BLaER1 treated with 17β-estradiol and CSF1 and Interleukin-3, amounts not matched to agents 10 nM and 100 nM (cell line): ENCODE measurements at regions not wholly inside any gene's neighbourhood (a gene's known extent, or its start where the extent isn't known, plus 50 kb on each side); places are given as distances from the start of the nearest gene placed in this dataset.

Experiments used
- H3K27ac ChIP-seq, 11 experiments: shearing (Covaris generic); formaldehyde crosslinking; 2 replicates each; pipeline ENCODE4 v1.8.1; 2022
- H3K27me3 ChIP-seq, 11 experiments: shearing (Covaris generic); formaldehyde crosslinking; 2 replicates each; pipeline ENCODE4 v1.8.1; 2022
- H3K36me3 ChIP-seq, 11 experiments: shearing (Covaris generic); formaldehyde crosslinking; 2 replicates each; pipeline ENCODE4 v1.8.1; 2022
- H3K4me1 ChIP-seq, 10 experiments: shearing (Covaris generic); formaldehyde crosslinking; 2 replicates each; pipeline ENCODE4 v1.8.1; 2022
- H3K4me2 ChIP-seq, 11 experiments: shearing (Covaris generic); formaldehyde crosslinking; 2 replicates each; pipeline ENCODE4 v1.8.1; 2022
- H3K4me3 ChIP-seq, 10 experiments: shearing (Covaris generic); formaldehyde crosslinking; 2 replicates each; pipeline ENCODE4 v1.8.1; 2022
- H3K9ac ChIP-seq, 11 experiments: shearing (Covaris generic); formaldehyde crosslinking; 2 replicates each; pipeline ENCODE4 v1.8.1; 2022
- H3K9me3 ChIP-seq, 11 experiments: shearing (Covaris generic); formaldehyde crosslinking; replicated peaks in 1 of 11; 2 replicates each; pipeline ENCODE4 v1.8.1; 2022
- H4K20me1 ChIP-seq, 11 experiments: shearing (Covaris generic); formaldehyde crosslinking; 2 replicates each; pipeline ENCODE4 v1.8.1; 2022
- Cebpa-rat ChIP-seq, 11 experiments: shearing (Covaris generic); IDR thresholded peaks; 2 replicates each; pipeline ENCODE4 v1.8.1; 2022

DNA sequence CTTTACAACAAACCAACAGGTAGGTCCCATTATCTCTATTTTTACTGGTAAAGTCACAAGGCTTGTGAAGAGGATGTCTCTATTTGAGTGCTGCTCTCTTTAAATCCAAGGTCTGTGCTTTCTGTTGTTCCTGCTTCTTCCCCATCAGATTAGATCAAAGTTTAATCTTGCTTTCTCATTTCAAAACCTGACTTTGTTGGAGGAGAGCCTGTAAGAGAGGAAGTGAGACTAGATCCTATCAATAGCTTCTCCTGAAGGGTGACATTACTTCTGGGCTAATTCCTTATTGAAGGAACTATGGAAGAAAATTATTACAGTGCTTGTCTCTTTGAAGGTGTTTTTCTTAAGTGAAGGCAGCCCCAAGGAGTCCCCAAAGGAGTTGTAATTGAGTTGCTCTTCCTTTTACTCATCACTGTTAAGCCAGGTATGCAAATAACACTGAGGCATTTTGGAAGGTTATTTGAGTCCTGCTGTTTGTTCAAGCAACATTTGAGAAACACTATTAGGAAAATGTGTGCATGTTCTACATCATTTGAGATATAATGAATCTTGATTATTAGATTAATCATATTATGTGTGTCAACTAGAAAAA, 146.2 kb upstream of the MBL2 start:
- Histone ChIP-seq H3K27me3 (no peaks in the 10 kb centered on the region), H3K27ac (no peak overlapping the region), H3K4me1 (no peaks in the 10 kb centered on the region), H3K4me3 (no peak overlapping the region), H3K4me2 (no peak overlapping the region), H3K9ac (no peak overlapping the region), H3K36me3 (no peaks in the 10 kb centered on the region), H4K20me1 (no peaks in the 10 kb centered on the region), H3K9me3 (no peaks in the 10 kb centered on the region)
- no peak for TF ChIP-seq Cebpa-rat (IDR thresholded peaks at IDR 0.05)

DNA sequence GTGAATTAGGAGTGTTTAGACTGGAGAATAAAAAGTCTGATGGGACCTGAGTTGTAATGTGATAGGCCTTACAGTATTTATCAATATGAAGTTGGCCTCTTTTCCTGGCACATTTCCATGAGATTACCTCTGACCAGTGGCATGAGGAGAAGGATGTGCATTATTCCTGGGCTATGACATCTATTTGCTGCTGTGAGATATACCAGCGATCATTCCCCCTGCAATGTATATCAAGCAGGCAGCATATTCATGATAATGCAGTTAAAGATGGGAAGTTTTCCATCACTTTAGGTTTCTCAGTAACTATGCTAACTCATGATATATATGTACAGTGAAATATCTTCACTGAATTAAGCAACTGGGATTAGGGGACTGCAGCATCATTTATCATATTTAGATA, 142.8 kb upstream of the MBL2 start:
- no peaks in the 10 kb centered on the region for H3K27me3 ChIP-seq
- H4K20me1 ChIP-seq = no peaks in the 10 kb centered on the region
- no peak for TF ChIP-seq Cebpa-rat (IDR thresholded peaks at IDR 0.05)

DNA sequence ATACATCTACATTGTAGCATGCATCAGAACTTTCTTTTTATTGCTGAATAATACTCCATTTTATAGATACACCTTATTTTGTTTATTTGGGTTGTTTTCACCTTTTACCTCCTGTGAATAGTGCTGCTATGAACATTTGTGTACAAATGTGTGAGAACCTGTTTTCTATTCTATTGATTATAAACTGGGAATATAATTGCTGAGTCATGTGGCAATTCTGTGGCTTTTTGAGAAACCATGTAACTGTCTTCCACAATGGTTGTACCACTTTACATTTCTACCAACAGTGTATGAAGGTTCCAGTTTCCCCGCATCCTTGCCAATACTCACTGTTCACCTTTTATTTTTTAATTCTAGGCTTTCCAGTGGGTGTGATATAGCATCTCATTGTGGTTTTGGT, 138.6 kb upstream of the MBL2 start:
- no peaks in the 10 kb centered on the region for H3K4me1 ChIP-seq
- H4K20me1 ChIP-seq = no peaks in the 10 kb centered on the region
- no peak for TF ChIP-seq Cebpa-rat (IDR thresholded peaks at IDR 0.05)
- no peaks in the 10 kb centered on the region for H3K9me3 ChIP-seq
- H3K4me3 ChIP-seq = no peak overlapping the region
- no peaks in the 10 kb centered on the region for H3K36me3 ChIP-seq
- no peak overlapping the region for H3K4me2 ChIP-seq
- no peaks in the 10 kb centered on the region for H3K27me3 ChIP-seq
- H3K27ac ChIP-seq = no peak overlapping the region
- no peak overlapping the region for H3K9ac ChIP-seq

More for the DNA sequence above, 142.8 kb upstream of the MBL2 start:
- Histone ChIP-seq H3K27ac (no peak overlapping the region), H3K9ac (no peak overlapping the region), H3K4me3 (no peak overlapping the region), H3K36me3 (no peaks in the 10 kb centered on the region), H3K4me1 (no peaks in the 10 kb centered on the region), H3K9me3 (no peaks in the 10 kb centered on the region), H3K4me2 (no peak overlapping the region)

DNA sequence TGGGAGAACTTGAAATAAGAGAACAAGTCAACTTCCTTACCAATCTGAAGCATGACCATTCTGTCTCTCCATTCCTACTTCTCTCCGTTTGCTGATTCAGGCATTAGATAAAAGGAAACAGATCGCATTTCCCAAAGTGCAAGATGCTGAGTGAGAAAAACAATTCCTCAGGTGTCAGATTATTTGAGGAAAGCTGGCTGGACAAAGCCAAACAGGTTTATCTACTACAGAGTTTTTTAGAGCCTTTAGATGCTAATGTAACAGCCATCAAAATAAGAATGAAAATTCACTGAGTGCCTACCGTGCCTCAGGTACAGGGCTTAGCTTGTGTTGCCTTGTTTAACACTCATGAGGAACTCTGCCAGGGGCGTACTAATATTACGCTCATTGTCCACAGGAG, 135.9 kb upstream of the MBL2 start:
- no peak overlapping the region for H3K4me3 ChIP-seq
- no peaks in the 10 kb centered on the region for H3K9me3 ChIP-seq
- no peak overlapping the region for H3K4me2 ChIP-seq
- no peaks in the 10 kb centered on the region for H3K27me3 ChIP-seq
- no peaks in the 10 kb centered on the region for H4K20me1 ChIP-seq
- H3K4me1 ChIP-seq = no peaks in the 10 kb centered on the region
- no peak overlapping the region for H3K9ac ChIP-seq
- TF ChIP-seq Cebpa-rat (IDR thresholded peaks at IDR 0.05) = no peak
- no peak overlapping the region for H3K27ac ChIP-seq
- no peaks in the 10 kb centered on the region for H3K36me3 ChIP-seq

DNA sequence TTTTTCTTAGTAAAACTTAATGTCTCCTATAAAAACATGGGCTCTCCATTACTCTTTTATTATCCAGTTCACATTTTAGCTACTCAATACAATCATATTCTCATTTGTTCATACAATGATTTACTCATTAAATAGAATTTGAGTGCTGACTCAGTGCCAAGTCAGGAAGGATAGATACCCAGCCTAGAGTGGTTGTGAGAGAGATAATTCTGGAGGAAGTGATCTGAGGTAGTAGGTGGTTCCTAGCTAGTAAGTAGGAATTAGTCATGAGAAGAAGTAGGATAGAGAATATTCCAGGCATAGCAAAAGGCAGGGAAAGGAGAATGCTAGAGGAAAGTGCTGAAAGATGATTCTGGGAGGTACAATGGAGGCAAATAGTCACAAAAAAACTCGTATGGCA, 133.5 kb upstream of the MBL2 start:
- Histone ChIP-seq H3K4me2 (no peak overlapping the region), H3K27me3 (no peaks in the 10 kb centered on the region), H3K36me3 (no peaks in the 10 kb centered on the region), H3K9me3 (no peaks in the 10 kb centered on the region), H3K9ac (no peak overlapping the region), H4K20me1 (no peaks in the 10 kb centered on the region), H3K27ac (no peak overlapping the region), H3K4me3 (no peak overlapping the region), H3K4me1 (no peaks in the 10 kb centered on the region)
- TF ChIP-seq Cebpa-rat (IDR thresholded peaks at IDR 0.05) = no peak

DNA sequence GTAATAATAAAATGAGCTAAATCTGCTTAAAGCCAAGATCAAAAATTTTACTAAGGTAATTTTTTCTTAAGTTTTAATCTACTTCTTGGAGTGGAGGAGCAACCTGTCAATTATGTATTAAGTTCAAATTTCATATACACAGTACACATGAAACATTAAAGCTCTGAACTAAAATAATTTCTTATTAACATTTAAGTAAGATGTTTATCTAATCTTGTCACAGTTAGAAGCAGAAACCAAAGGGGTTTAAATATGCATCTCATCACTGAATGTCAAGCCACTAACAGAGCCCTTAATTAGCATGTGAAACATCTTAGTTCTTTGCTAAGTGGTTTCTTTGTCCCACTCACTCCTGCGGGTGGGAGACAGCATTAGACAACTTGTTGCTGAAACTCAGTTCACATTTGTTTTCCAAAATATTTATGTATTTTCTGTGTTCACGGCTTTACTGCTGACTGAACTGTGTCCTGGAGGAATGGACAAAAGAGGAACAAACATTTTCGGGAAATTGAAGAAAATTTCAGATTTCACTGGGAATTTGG, 130.9 kb upstream of the MBL2 start:
- Histone ChIP-seq H3K9ac (no peak overlapping the region), H3K4me1 (no peaks in the 10 kb centered on the region), H3K27me3 (no peaks in the 10 kb centered on the region), H3K36me3 (no peaks in the 10 kb centered on the region), H3K27ac (no peak overlapping the region), H3K4me2 (no peak overlapping the region), H3K4me3 (no peak overlapping the region), H3K9me3 (no peaks in the 10 kb centered on the region), H4K20me1 (no peaks in the 10 kb centered on the region)
- TF ChIP-seq Cebpa-rat (IDR thresholded peaks at IDR 0.05) = no peak

DNA sequence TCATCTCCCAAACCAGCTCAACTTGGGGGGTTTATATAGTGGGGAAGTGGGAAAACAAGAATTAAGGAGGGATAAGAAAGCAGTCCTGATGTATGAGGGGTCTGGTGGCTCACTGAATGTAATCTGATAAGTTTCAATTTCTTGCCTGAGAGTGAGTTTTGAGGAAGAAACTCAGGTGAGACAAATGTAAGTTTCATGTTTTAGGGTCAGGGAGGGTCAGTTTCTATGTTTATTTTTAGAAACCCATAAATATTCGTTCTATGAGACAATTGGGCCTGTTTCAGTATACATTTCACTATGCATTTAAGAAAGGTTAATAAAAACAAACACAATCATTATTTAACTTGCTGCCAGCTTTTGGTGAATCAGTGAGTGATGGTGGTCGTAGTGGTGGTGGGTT, 128.0 kb upstream of the MBL2 start:
- Histone ChIP-seq H3K27ac (no peak overlapping the region), H3K4me2 (no peak overlapping the region), H3K9ac (no peak overlapping the region), H3K27me3 (no peaks in the 10 kb centered on the region), H3K36me3 (no peaks in the 10 kb centered on the region), H4K20me1 (no peaks in the 10 kb centered on the region), H3K4me1 (no peaks in the 10 kb centered on the region), H3K9me3 (no peaks in the 10 kb centered on the region), H3K4me3 (no peak overlapping the region)
- TF ChIP-seq Cebpa-rat (IDR thresholded peaks at IDR 0.05) = no peak

DNA sequence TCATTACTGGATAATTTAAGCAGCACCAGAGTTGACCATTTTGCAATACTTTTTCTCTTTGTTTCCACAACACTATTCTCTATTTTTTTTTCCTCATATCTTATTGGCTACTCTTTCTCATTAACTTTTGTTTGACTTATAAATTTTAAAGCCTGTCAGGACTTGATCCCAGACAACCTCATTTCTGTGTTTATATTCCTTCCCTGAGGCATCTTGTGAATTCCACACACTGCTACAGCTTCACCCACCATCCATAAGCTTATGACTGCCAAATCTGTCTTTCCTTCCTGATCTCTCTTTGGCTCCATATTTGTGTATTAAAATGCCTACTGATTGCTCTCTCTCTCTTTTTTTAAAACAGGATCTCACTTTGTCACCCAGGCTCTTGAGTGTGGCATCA, 124.6 kb upstream of the MBL2 start:
- Histone ChIP-seq H4K20me1 (no peaks in the 10 kb centered on the region), H3K36me3 (no peaks in the 10 kb centered on the region), H3K4me2 (no peak overlapping the region), H3K4me1 (no peaks in the 10 kb centered on the region), H3K9ac (no peak overlapping the region), H3K27me3 (no peaks in the 10 kb centered on the region), H3K27ac (no peak overlapping the region), H3K4me3 (no peak overlapping the region), H3K9me3 (no peaks in the 10 kb centered on the region)
- TF ChIP-seq Cebpa-rat (IDR thresholded peaks at IDR 0.05) = no peak

DNA sequence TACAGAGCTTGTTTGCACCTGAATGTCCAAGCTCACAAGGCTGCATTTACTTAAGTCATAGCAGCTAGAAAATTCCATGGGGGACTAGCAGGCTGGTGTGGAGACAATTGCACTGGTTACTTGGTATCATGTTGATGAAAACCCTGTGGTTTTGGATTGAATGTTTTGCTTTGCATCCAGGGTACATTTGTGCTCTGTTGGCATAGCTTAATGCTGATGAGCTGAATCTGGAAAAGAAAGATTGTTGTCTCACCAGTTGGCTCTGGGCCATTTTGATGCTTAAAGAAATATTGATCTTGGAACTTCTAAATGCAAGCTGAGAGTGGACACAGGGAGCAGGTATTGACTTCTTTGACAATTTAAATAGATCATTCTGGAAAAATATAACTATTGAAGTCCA, 122.5 kb upstream of the MBL2 start:
- Histone ChIP-seq H3K36me3 (no peaks in the 10 kb centered on the region), H3K9ac (no peak overlapping the region), H3K27me3 (no peaks in the 10 kb centered on the region), H3K9me3 (no peaks in the 10 kb centered on the region), H3K4me3 (no peak overlapping the region), H3K27ac (no peak overlapping the region), H4K20me1 (no peaks in the 10 kb centered on the region), H3K4me1 (no peaks in the 10 kb centered on the region), H3K4me2 (no peak overlapping the region)
- TF ChIP-seq Cebpa-rat (IDR thresholded peaks at IDR 0.05) = no peak

DNA sequence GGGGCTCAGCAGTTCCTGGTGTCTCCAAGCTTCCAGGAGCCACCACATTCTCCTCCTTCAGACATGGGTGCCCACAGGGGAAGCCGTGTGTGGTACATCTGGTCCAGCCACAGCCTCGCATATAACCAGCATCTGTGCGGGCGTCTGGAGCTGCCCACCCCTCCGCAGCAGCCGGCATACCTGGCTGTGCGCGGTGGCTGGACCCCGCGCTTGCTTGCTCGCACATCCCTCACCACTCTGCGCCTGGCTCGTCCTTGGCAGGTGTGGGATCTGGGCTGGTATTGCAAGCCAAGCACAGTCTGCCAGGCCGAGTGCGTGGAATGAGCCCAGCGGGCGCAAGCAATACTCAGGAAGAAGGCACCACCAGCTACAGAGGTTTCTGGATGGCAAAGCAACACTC, 117.7 kb upstream of the MBL2 start:
- TF ChIP-seq Cebpa-rat (IDR thresholded peaks at IDR 0.05) = no peak
- H3K4me2 ChIP-seq = no peak overlapping the region
- H3K9me3 ChIP-seq = no peaks in the 10 kb centered on the region
- H3K4me1 ChIP-seq = no peaks in the 10 kb centered on the region
- H4K20me1 ChIP-seq = no peaks in the 10 kb centered on the region
- no peaks in the 10 kb centered on the region for H3K36me3 ChIP-seq
- no peak overlapping the region for H3K27ac ChIP-seq
- H3K4me3 ChIP-seq = no peak overlapping the region
- H3K27me3 ChIP-seq = no peaks in the 10 kb centered on the region
- no peak overlapping the region for H3K9ac ChIP-seq
